Stimulated activated CD8-positive, alpha-beta memory T cell treated with anti-CD3 and anti-CD28 coated beads, Interleukin-15, amount 100 ng/mL, for 4 hours (primary cell): ENCODE measurements at regions not wholly inside any gene's neighbourhood (a gene's known extent, or its start where the extent isn't known, plus 50 kb on each side); places are given as distances from the start of the nearest gene placed in this dataset.
"Not testable (repeated sequence)": the region's sequence is repeated elsewhere in the genome, so short reads cannot be mapped to it uniquely, and the experiment has no call there.

Experiments used
- DNase-seq, 2 donors: peaks; one replicate each; pipeline ENCODE4 v3.0.0-alpha.2; 2020; ENCODE audit warnings: low read depth in 2 of 2

DNA sequence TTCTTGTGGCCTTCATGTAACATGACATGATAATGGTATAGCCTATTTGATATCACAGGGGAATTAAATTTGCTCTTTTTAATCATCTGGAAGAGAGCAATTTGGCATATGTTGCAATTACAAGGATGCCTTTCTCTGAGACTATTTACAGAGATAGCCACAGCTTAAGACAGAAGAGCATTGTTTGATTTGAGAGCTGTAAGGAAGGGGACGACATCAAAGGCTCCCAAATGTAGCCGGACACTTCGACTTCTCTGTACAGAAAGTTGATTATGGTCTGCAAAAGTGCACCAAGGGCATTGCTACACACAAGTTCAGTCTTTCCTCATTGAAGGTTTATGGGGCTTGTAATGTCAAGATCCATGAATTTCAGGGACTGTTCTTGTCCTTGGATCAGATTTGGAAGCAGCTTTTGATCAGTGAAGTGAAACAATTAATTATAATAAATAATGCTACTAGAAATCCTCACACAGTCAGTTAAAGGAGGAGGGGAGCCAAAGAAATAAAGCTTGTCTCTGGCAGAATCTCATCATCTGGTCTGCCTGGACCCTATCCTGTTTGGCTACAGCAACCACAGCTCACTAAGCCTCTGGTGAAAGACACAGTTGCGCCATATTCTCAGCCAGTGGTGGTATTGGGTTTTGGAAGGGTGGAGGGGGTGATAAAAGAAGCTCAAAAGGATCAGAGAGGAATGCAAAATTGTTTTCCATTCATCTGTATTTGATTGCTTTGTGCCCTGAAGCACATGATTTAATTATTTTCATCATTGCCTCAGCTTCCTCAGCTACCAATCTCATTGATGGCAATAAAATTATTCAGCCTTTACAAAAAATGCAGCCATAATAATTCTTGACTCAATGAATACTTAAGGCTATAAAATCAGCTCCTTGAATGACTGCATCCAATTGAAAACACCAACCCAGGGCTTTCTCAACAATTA lies 654.3 kb upstream of the LCORL start:
- DNase-seq: no peak

DNA sequence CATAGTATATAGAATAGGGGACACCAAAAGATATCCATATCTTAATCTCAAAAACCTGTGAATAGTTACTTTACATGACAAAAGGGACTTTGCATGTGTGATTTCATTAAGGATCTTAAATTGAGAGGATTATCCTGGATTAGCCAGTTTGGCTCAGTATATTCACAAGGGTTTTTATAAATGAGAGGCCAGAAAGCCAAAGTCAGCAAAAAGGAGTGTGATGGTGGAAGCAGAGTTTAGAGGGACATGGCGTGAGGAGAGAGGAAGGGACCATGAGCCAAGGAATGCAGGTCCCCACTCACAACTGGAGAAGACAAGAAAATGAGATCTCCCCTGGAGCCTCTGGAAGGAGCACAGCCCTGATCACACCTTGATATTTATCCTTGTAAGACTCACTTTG lies 648.5 kb upstream of the LCORL start:
- no peak for DNase-seq

DNA sequence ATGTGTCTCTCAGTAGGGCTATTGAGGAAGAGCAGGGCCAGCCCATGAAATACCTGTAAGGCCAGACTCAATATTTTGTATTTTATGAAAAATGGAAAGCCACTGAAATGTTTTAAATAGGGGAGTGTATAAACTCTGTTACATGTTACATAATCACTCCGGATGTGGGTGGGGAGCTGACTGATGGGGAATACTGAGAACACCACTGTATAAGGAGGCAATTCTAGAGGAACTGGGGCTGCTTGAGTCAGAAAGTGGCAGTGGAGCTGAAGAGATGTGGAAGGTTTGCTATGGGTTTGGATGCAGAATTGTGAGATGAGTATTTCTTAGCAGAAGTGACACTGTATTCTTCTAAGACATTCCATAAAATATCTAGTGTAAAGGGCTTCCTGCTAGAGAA lies 647.8 kb upstream of the LCORL start:
- no peak for DNase-seq

DNA sequence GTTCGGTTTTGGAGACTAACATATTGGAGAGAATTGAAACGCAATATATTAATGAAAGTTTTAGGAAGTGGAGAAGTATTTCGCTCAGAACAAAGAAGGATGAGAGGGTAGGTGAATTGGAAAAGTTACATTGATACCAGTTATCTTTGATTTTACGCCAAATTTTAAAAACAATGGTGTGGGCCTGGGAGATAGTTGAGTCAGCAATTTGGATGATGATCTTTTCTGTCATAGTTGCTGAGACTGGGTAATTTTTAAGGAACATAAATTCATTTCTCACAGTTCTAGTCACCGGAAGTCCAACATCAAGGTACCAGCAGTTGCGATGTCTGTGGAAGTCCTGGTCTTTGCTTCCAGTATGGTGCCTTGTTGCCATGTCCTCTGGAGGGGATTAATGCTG lies 644.8 kb upstream of the LCORL start:
- no peak for DNase-seq

DNA sequence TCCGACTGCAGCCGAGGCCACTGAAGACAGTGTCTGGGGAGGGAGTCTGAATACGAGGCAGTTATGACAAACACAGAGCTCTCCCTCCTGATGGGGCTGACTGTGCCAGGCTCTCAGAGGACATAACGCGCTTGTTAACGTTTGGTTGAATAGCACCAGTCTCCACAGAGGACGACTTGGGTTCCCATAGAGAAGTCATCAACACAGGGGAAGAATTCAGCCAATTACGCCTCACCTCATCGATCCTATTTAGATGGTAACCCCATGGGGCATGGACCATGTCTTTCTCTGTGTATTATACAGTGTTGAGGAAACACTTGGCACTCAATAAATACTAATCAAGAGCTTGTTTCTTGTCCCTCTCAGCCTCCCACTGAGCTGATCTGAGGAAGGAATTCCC lies 642.6 kb upstream of the LCORL start:
- no peak for DNase-seq

DNA sequence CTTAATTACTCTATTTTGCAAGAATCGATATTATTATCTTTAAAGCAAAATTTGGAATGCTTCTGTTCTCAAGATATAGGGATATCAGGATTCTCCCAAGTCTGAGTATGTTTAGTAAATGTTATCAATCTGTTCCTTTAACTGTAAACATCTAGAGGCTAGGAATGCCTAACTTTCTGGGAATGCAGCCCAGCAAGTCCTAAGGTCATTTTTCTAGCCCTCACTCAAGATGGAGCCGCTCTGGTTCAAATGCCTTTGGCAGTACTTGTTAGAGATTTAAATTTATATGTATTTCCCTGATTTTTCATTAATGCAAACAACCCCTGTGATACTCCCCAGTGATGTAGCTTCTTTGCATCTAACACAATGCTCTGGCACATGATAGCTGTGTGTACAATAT lies 623.8 kb upstream of the LCORL start:
- no peak for DNase-seq

DNA sequence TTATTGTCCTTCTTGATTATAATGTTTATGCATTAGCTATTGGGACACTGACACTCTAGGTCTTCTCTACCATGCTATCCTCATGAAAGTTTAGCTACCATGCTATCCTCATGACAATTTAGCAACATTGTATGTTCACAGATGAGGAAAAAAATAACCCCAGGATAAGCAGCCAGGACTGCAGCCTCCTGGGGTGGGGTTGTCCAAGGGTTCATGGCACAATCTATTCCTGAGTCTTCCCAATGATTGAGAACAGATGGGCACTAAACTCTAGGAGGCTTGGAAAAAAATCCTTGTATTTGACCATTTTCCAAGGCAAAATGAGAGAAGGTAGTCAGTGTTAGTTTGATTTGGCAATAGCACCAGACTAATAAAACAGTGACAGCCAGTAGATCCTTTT lies 619.8 kb upstream of the LCORL start:
- DNase-seq: no peak

DNA sequence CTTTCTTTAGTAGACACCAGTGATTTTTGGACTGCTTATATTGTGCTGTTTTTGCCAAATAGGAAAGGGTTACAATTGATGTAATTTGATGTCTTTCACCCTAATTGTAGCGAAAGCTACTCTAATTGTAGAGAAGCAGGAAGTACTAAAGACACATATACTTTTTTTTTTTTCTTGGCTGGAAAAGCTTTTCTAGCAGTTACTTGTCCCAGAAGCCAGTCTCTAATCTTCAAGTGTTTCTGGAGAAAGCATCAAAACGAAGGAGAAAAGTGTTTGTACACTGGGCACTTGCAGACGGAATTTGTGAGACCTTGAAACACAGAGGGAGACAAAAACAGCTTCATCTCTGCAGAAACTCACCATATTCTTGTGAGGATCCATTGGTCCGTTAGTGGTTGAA lies 616.5 kb upstream of the LCORL start:
- DNase-seq: no peak

DNA sequence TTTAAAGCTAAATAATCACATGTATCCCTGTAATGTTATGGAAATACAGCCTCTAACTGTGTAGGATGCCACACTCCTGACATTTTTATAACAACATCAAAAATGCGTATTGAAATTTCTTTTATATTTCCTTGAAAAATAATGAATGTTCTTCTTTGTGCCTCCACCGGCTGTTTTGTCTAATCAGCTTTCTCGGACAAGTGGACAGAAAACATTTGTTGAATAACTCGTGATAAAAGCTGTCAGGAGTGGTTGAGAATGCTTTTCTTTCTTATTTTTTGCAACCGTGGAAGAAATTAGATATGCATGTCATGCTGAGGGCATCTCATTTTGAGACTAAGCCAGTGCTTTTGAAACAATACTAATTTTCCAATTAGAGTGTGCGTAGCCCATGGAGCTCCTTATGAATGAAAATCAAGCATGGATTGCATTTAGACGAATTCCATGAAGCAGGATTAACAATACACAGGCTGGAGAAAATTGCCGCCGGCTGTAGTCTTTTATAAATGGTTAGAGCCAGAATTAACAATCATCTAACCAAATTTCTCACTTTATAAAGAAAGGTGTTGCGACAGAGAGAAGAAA lies 614.5 kb upstream of the LCORL start:
- no peak for DNase-seq

DNA sequence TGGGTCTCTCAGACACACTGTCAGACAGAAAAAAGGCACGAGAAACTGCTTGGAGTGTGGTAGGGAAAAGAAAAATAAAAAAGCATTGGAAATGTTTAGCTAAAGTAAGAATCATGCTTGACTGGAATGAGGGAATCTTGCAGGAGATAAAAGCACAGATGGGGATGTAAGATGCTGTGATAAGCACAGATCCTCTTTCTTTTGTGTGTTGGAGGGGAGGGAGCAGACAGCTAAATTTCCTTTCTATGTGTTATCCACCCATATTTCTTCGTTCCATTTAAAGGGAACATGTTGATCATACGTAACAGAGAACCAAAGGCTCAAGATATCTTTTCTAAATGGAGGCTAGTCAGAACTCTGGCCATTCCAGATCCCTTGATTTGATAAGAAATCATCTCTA lies 614.0 kb upstream of the LCORL start:
- DNase-seq: no peak

DNA sequence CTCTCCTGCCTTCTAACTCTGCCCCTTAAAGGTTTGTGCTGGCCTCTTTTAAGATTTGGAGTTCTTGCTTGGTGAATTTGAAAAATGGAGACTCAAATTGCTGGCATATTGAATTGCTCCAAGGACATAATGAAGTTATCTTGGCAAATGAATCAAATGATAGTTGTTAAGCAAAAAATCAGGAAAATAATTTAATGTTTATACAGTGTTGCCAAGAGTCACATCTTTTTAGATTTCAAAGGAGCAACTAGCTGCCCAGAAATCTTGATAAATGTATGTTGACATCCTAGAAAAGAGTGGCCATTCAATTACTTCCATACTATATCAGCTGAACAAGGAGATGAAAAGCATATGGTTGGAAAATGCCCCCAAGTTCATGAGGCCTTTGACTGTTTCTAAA lies 610.0 kb upstream of the LCORL start:
- DNase-seq: no peak

DNA sequence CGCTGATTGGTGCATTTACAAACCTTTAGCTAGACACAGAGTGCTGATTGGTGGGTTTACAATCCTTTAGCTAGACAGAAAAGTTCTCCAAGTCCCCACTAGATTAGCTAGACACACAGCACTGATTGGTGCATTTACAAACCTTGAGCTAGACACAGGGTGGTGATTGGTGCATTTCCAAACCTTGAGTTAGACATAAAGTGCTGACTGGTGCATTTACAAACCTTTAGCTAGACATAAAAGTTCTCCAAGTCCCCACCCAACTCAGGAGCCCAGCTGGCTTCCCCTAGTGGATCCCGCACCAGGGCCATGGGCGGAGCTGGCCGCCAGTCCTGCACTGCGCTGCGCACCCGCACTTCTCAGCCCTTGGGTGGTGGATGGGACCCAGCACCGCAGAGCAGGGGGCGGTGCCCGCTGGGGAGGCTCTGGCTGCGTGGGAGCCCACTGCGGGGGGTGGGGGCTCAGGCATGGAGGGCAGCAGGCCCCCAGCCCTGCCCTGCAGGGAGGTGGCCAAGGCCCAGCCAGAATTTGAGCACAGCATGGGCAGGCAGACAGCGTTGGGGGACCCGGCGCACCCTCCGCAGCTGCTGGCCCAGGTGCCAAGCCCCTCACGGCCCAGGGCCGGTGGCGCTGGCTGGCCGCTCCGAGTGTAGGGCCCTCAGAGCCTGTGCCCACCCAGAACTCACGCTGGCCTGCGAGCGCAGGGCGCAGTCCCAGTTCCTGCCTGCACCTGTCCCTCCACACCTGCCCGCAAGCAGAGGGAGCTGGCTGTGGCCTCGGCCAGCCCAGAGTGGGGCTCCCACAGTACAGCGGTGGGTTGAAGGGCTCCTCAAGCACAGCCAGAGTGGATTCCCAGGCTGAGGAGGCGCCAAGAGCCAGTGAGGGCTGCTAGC lies 608.9 kb upstream of the LCORL start:
- no peak for DNase-seq

DNA sequence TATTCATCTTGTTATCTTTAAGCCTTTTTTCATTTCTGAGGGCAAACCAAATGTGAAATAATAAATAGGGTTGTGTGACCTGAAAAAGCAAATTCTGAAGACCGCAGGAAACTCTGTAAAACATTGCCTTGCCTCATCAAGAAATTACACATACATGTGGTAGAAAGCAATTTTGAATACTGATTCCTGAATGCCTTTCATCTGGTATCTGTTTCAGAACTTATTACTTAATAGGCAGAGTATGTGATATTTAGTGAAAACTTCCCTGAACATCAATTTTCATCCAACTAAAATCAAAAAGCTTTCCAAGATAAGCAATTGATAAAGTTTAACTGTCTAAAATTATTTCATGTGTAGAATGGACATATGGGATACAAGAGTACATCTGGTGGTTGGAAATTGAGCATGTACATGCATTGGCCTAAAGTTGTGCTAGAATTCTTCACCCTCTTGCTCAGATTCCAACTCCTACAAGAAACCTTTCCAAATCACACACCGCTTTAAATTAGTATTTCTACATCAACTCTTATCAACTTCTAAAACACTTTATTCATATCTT lies 606.0 kb upstream of the LCORL start:
- DNase-seq: no peak

DNA sequence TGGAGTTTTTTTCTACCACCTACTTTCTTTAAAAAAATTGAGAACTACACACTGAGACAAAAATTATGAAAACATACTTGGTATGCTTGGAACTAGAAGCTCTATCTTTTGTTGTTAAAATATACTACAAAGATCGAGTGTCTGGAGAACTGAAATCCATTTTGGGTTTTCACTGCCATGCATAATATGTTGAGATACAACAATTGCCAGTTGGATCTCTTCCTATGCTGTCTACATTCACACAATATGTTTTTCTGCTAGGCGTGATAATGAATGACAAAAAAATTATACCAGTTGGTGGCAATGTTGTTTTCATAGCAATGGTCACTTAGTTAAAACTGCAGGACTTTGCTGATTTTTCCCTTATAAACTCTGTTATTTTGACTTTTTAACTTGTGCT lies 605.4 kb upstream of the LCORL start:
- no peak for DNase-seq

DNA sequence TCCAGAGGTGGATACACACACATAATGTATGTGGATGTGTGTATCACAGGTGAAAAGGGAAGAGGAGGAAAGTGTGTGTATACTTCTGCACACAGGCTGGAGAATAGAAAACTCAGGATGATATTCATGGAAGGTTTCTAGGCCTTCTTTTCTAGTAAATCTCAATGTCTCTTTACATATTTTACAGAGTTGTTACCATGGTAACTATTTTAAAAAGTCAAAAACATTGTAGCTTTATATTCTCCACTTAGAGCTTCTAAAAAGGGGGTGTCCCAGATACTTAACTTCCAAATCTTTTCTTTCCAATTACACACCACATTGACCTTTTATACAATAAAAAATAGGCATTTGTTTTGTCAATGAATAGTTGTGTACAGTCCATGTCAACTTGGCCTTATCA lies 604.8 kb upstream of the LCORL start:
- DNase-seq: no peak

DNA sequence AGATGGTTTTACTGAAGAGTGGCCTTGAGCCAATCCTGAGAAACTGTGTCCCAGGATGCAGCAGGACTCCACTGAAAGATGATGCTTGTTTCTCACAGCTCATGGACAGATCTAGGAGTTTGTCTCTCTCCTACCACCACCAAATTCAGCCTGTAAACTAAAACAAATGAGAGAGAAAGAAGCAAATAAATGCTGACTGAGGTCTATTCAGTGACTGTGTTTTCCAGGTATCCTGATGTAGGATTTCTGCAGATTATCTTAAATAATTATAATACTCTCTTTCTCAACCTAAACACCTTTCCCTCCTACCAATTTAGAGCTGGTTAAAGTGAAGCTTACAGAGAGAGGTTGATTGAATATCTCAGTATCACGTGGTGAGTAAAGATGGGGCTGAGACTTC lies 599.6 kb upstream of the LCORL start:
- DNase-seq: no peak

DNA sequence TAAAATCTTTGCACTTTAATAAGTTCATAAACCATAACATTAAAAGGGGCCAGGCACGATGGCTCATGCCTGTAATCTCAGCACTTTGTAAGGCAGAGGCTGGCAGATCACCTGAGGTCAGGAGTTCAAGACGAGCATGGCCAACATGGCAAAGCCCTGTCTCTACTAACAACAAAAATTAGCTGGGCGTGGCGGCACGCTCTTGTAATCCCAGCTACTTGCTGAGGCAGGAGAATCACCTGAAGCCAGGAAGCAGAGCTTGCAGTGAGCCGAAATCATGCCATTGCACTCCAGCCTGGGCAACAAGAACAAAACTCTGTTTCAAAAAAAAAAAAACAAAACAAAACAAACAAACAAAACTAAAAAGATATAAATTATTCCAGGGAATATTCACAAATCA lies 595.2 kb upstream of the LCORL start:
- DNase-seq: no peak

DNA sequence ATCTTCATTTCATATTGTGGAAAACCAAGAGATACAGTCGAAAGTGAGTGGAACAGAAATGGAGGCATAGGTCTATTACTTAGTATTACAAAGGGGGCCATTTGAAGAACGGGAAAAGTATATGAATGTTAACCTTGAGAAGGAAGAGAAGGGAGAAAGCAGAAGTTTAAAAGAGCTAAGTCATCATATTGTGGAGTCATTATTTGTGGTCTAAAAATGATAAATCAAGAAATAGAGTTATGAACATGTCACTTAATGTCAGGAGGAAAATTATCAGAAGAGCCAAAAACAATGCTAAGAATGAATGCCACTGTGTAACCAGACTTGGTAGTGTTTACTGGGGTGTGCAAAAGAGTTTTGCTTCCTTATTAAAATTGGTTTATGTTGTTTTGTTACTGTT lies 589.5 kb upstream of the LCORL start:
- no peak for DNase-seq

DNA sequence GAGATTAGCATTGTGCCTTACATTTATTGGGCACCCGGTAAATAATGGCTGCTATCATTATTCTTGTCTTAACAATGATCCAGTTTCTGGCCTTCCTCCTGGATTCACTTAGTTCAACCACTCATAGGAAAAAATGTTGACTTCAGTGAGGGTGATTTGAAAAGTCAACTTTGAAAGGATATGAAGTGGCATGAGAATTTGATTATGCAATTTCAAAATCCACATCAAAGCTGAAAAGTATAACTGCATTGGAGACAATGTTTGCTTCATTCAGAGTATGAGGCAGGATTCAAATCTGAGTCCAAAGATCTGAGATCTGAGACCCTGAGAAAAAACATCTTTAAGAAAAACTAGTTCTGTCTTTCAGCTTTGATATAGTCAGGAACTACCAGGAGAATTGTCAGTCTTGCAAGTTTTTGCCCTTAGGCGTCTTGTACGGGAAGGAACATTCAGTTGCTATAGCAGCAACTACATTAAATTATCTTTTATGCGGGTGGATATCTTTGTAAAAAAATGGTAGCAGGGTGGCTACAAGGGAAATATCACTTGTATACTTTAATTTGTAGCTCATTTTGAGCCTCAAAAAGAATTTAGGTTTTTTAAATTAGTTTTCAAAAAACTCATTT lies 587.5 kb upstream of the LCORL start:
- DNase-seq: no peak

DNA sequence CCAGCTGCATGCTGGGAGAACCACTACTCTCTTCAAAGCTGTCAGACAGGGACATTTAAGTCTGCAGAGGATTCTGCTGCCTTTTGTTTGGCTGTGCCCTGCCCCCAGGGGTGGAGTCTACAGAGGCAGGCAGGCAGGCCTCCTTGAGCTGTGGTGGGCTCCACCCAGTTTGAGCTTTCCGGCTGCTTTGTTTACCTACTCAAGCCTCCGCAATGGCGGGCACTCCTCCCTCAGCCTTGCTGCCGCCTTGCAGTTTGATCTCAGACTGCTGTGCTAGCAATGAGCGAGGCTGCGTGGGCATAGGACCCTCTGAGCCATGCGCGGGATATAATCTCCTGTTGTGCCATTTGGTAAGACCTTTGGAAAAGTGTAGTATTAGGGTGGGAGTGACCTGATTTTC lies 581.1 kb upstream of the LCORL start:
- not testable (repeated sequence) for DNase-seq

DNA sequence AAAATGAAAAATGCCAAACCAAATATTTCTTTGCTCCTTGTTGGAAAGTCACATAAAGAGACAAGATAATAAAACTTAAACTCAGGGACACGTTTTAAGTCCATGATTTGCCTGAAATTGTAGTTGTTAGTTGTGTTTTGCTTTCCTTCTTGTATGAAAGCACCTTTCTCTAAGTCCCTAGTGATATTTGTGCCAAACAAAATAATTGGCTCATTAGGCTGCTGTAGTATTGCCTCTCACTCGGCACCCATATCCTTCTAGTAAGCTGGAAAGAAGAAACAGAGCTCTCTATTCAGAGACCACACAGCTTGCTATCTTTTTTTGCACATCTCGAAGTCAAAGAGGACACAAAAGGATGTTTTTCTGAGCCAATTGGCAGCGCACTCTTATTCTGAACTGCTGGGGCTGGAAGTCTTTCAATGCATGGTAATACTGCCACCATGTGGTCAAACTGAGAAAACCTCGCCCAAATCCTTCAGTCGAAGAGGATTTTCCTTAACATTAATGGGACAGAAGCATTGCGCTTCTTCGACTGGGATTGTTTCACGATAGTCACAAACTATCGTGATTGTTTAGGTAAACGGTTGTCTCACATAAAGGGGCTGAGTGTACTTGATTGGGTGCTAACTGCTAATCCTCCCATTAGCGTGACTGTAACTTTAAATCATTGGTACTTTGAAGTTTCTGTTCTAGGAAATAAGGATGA lies 571.9 kb upstream of the LCORL start:
- peak in 1 of 2 donors; percentile 19 for DNase-seq
